NCI-H187 (cell line): ENCODE measurements at regions not wholly inside any gene's neighbourhood (a gene's known extent, or its start where the extent isn't known, plus 50 kb on each side); places are given as distances from the start of the nearest gene placed in this dataset.

Experiments used
- DNase-seq, 2 experiments: peaks; one replicate each; lab custom pipeline; 2025; lab: John Stamatoyannopoulos, UW

DNA sequence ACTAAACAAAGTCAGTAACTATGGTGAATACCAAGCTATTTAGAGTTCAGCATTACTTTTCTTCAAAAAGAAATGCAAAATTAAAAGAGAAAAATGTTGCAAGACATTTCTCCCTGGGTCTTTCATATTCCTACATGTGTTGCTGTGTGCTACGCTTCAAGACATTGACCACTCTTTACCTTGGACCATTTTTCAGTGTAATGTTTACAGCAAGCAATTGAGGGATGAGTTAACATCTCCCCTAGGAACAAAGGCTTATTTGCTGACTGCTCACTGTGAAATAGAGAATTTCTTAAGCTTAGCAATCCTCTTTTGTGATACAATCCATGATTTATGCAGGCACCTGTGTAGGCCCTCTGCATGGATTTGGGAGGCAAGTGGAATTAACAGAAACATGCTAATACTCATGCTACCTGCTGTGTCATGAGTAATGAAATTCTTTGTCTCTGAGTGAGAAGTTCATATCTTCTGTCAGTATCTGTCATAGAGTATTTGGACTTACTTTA, 1202.9 kb upstream of the CDH8 start:
- DNase-seq, result no peak

- DNase-seq, result no peak
Measured at GRCh38 chr16:63230421-63231040, 1194.3 kb upstream of the CDH8 start.

GRCh38 chr16:63228259-63228658, 1192.0 kb upstream of the CDH8 start:
- no peak for DNase-seq

GRCh38 chr16:63223851-63224250, 1187.6 kb upstream of the CDH8 start:
- no peak for DNase-seq

DNA sequence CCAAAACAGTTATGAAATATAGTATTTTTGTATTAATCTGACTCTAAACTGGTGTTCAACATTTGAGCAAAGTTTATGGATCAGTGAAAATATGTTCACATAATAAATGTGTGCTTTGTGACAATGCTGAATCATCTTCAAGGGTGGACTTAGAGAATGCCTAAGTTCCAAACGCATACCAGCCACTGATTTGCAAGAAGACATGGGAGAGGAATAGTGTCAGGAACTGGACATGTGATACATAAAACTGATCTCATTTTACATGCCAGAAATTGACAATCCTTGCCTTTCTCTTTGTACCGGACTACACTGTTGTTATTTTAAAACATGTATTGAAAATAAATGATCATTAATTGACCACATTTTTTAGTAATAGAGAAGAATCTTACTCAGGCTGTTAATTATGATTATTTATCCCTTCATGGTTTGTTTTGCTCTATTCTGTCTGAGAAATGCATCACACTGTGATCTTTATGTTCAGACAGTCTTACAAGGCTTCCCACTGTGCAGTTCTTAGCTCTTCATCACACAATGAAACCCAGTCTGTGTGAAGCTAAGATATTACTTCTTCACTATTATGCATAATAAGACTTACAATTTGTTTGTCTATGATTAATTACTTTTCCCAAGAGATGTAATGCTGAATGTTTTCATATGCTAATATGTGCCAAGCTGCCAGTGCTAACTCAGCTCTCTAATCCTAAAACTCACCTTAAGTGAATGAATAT, 1180.6 kb upstream of the CDH8 start:
- DNase-seq, result no peak

DNA sequence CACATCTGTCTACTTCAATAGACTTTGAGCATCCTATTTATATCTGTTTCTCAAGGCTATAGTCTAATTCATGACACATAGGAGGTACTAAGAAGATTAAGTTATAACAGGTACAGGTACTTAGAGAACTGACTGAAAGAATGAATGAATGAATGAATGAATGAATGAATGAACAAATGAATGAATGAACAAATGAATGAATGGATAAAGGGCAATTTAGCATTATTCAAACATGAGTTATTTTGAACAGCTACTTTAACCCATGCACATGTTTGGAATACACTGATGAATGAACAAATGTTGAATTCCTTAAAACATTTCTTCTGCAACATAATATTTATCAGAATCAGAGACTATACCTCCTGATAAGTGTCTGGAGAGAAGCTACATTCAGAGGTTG, 1165.6 kb upstream of the CDH8 start:
- DNase-seq, result no peak

DNA sequence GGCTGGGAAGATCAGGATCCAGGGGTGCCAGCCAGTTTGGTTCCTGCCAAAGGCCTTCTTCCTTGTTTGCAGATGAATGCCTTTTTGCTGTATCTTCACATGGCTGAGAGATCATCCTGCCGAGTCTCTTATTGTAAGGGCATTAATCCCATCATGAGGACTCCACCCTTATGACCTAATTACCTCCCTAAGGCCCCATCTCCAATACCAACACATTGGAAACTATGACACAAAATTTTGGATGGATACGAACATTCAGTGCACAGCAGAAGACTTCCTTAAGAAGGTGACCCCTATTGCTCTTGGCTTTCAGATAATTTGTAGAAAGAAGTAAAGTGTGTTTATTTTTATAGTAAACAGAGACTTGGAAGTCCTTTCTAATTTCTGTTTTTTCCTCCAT, 1164.7 kb upstream of the CDH8 start:
- DNase-seq, result no peak

- no peak for DNase-seq
Measured at GRCh38 chr16:63195336-63195735, 1159.1 kb upstream of the CDH8 start.

GRCh38 chr16:63192980-63193379, 1156.7 kb upstream of the CDH8 start:
- DNase-seq, result no peak

- DNase-seq, result no peak
Measured at GRCh38 chr16:63188086-63188771, 1152.0 kb upstream of the CDH8 start.

DNA sequence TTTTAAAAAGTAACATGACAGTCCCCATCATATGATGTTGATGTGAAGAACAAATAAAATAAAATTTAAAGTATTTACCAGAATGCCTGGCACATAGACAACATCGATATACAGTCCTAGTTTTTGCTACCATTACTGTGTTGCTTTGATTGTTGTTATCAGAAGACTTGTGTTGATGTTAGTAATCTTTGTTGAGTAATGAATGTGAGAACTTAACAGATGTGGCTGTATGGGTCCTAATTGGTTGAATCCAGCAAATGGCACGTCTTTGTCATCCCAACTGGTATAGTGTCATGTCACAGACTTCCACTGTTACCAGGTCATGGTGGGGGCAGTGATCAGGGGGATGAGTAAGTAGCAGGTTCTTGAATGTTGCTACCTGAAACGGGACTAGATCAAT, 1151.4 kb upstream of the CDH8 start:
- DNase-seq, result no peak

DNA sequence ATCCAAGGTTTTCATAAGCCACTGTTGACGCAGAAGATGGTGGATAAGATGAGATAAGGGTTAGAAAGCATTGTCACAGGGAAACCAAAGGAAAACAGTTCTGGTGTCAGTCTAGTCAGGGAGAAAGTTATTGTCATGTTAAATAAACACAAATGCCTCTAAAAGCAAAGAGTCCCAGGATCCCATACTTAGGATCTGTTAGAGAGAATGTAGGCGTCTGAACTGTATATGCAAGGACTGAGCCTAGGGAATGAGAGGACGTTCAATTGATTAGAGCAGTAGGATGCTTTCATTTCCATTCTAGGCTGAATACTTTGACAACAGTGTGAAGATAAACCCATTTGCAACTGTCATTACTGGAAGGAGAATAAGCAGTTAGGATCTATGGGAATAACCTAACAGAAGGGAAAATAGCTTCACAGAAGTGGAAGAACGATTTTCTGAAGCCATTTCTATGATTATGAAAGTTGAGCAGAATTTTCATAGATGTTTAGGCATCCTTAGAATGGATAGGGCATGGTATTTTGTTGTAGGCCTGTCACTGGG, 1149.1 kb upstream of the CDH8 start:
- DNase-seq, result no peak

- no peak for DNase-seq
Measured at GRCh38 chr16:63183743-63184142, 1147.5 kb upstream of the CDH8 start.

- DNase-seq, result no peak
Measured at GRCh38 chr16:63175313-63175712, 1139.1 kb upstream of the CDH8 start.

GRCh38 chr16:63174801-63175200, 1138.6 kb upstream of the CDH8 start:
- no peak for DNase-seq

GRCh38 chr16:63171545-63171944, 1135.3 kb upstream of the CDH8 start:
- DNase-seq, result no peak

- no peak for DNase-seq
Measured at GRCh38 chr16:63169100-63169499, 1132.9 kb upstream of the CDH8 start.

DNA sequence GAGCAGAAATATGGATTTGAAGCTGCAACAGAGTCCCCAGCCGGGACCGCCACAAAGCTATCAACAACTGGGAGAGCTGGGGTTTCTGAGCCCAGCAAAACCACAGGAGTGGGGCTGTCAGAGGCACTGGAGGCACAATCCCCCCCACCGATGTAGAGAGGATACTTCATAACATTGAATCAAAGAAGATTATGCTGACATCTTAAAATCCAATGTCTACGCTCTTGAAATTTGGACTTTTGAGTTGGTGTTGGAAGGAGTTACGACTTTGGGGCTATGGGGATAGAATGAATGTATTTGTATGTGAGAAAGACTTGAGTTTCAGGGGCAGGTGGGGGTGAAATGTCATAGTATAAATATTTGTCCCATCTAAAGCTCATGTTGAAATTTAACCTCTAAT, 1121.6 kb upstream of the CDH8 start:
- DNase-seq, result no peak

DNA sequence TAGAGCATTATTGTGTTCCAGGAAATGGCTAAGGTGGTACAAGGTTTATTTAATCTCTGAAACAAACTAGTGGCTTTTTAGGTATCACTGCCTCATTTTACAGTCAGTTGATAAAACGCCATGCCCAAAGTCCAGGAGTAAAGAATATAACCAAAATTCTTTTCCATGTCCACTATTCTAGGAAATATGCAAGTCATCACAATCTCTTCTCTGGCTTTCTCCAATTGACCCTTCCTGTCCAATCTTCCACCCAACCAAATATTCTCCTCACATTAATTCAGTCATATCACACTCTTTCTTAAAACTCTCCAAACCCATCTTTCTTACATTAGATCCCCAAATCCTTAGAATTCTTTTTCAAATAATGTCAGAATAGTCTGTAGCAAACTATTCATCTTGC, 1110.0 kb upstream of the CDH8 start:
- DNase-seq, result no peak

DNA sequence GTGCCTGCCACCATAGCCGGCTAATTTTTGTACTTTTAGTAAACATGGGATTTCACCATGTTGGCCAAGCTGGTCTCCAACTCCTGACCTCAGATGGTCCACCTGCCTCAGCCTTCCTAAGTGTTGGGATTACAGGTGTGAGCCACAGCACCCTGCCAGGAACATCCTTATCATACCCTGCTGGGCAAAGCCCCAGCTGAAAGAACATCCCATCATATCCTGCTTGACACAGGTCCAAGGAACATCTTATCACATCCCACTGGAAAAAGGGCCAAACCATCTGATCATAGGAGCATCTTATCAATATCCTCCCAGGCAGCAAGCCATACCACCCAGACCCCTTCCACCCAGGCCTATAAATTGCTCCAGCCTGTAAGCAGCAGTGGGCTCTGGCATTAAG, 1109.2 kb upstream of the CDH8 start:
- no peak for DNase-seq

- DNase-seq, result no peak
Measured at GRCh38 chr16:63135069-63135468, 1098.8 kb upstream of the CDH8 start.

DNA sequence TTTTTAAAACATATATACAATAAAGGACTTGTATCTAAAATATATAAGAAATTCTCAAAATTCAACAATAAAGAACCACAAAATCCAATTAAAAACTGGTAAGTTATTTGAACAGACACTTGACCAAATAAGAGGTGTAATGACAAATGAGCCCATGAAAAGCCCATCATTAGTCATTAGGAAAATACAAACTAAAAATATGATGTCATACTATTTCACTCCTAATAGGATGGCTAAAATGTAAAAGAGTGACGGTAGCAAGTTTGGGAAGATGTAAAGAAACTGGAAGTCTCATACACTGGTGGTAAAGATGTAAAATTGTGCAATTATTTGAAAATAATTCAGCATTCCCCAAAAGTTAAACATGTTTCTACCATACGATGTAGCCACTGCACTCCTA, 1095.3 kb upstream of the CDH8 start:
- no peak for DNase-seq

GRCh38 chr16:63130942-63131341, 1094.7 kb upstream of the CDH8 start:
- DNase-seq, result no peak
